PC-3 (cell line): ENCODE measurements at regions not wholly inside any gene's neighbourhood (a gene's known extent, or its start where the extent isn't known, plus 50 kb on each side); places are given as distances from the start of the nearest gene placed in this dataset.

Source experiments
- EZH2 ChIP-seq: fragments of 300-600 bp; sonication (generic); IDR thresholded peaks from one replicate; pipeline ENCODE4 v1.6.1; 2017; ENCODE audit warnings: antibody characterized with exemption, mild to moderate bottlenecking, low read length; ENCODE audit not compliant: unreplicated experiment
- TF ChIP-seq, protein P1 (sequence below): fragments of 300-600 bp; sonication (generic); conservative IDR thresholded peaks from 2 replicates; pipeline ENCODE4 v1.5.1; 2017; ENCODE audit warnings: antibody characterized with exemption, low read depth, mild to moderate bottlenecking, low read length

DNA sequence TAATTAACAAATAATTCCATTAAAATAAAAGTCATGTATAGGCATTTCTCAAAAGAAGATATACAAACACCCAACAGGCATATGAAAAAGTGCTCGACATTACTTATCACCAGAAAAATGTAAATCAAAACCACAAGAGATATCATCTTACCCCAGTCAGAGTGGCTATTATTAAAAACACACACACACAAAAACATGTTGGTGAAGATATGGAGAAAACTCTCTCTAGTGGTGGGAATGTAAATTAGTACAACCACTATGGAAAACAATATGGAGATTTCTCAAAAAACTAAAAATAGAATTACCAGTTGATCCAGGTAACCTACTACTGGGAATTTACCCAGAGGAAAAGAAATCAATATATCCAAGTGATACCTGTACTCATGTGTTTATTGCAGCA lies 966.3 kb upstream of the POU3F3 start:
- TF ChIP-seq, protein P1, sequence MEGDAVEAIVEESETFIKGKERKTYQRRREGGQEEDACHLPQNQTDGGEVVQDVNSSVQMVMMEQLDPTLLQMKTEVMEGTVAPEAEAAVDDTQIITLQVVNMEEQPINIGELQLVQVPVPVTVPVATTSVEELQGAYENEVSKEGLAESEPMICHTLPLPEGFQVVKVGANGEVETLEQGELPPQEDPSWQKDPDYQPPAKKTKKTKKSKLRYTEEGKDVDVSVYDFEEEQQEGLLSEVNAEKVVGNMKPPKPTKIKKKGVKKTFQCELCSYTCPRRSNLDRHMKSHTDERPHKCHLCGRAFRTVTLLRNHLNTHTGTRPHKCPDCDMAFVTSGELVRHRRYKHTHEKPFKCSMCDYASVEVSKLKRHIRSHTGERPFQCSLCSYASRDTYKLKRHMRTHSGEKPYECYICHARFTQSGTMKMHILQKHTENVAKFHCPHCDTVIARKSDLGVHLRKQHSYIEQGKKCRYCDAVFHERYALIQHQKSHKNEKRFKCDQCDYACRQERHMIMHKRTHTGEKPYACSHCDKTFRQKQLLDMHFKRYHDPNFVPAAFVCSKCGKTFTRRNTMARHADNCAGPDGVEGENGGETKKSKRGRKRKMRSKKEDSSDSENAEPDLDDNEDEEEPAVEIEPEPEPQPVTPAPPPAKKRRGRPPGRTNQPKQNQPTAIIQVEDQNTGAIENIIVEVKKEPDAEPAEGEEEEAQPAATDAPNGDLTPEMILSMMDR = no peak
- no peak for TF ChIP-seq EZH2
